T-helper 1 cell treated with Interleukin-12 subunit alpha and Interleukin-12 subunit beta and Interleukin-4 antibody, amounts not matched to agents 30 μg/mL and 1 μg/mL, for 36 hours (primary cell): ENCODE measurements at regions not wholly inside any gene's neighbourhood (a gene's known extent, or its start where the extent isn't known, plus 50 kb on each side); places are given as distances from the start of the nearest gene placed in this dataset.

Experiments used
- H3K27ac Mint-ChIP-seq: one replicate; pipeline ENCODE4 v1.8.0; 2021; ENCODE audit warnings: mild to moderate bottlenecking, mixed read lengths
- H3K27me3 Mint-ChIP-seq: one replicate; pipeline ENCODE4 v1.8.0; 2021; ENCODE audit warnings: low read depth, mixed read lengths
- H3K36me3 Mint-ChIP-seq: one replicate; pipeline ENCODE4 v1.8.0; 2021; ENCODE audit warnings: low read depth, mixed read lengths
- H3K4me1 Mint-ChIP-seq: one replicate; pipeline ENCODE4 v1.8.0; 2021; ENCODE audit warnings: low read depth, mixed read lengths
- H3K4me3 Mint-ChIP-seq: one replicate; pipeline ENCODE4 v1.8.0; 2021; ENCODE audit warnings: mild to moderate bottlenecking, moderate library complexity, mixed read lengths
- H3K9me3 Mint-ChIP-seq: one replicate; pipeline ENCODE4 v1.8.0; 2021; ENCODE audit warnings: mixed read lengths

DNA sequence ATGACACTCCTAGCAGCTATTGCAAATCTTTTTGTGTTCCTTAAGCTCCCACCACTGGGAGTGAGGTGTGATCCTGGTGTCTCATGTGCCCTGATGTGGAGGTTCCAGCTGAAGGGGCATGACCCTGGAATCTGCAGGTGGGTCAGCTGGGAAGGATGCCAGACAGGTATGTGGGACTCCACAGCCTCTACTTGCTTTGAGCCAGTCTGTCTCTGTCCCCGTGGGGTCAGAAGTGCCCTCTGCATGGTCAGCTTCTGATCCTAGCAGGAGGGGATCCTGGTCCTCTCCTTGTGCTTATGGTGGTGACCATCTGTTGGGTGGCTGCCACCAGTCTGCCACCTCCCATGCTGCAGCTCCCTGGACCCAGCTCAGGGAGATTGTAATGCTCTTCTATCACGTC lies 51.1 kb upstream of the COMTD1 start:
- Mint-ChIP-seq H3K36me3 (no peaks in the 10 kb centered on the region), H3K27me3 (peaks cover 9% of the 10 kb centered on the region), H3K4me1 (no peaks in the 10 kb centered on the region), H3K4me3 (no peak overlapping the region), H3K9me3 (no peaks in the 10 kb centered on the region), H3K27ac (no peak overlapping the region)
